Thymus (tissue), 11 donors: ENCODE measurements at regions not wholly inside any gene's neighbourhood (a gene's known extent, or its start where the extent isn't known, plus 50 kb on each side); places are given as distances from the start of the nearest gene placed in this dataset.

Source experiments
- DNase-seq, 9 donors: peaks; one replicate each; pipeline ENCODE4 v3.0.0-alpha.2; 2013; ENCODE audit warnings: low spot score in 9 of 9, low read depth in 6 of 9, missing footprints in 1 of 9
- H3K27ac ChIP-seq, 2 donors: one replicate each; pipeline ENCODE4 v1.5.1; 2013; ENCODE audit warnings: control low read depth in 1 of 2, low read depth in 1 of 2, low read length in 1 of 2, mild to moderate bottlenecking in 1 of 2, moderate library complexity in 1 of 2
- H3K27me3 ChIP-seq, 2 donors: one replicate each; pipeline ENCODE4 v1.5.1; 2013; ENCODE audit warnings: low read length in 1 of 2; ENCODE audit not compliant: control insufficient read depth in 2 of 2, insufficient read depth in 1 of 2
- H3K36me3 ChIP-seq, 2 donors: one replicate each; pipeline ENCODE4 v1.5.1; 2013; ENCODE audit warnings: low read length in 1 of 2, mild to moderate bottlenecking in 1 of 2, moderate library complexity in 1 of 2; ENCODE audit not compliant: control insufficient read depth in 2 of 2, insufficient read depth in 2 of 2
- H3K4me1 ChIP-seq, 2 donors: one replicate each; pipeline ENCODE4 v1.5.1; 2013; ENCODE audit warnings: low read length in 2 of 2; ENCODE audit not compliant: control insufficient read depth in 2 of 2, insufficient read depth in 2 of 2
- H3K4me3 ChIP-seq, 2 donors: one replicate each; pipeline ENCODE4 v1.5.1; 2013; ENCODE audit warnings: low read length in 2 of 2, control low read depth in 1 of 2, mild to moderate bottlenecking in 1 of 2
- H3K9me3 ChIP-seq, 2 donors: one replicate each; pipeline ENCODE4 v1.5.1; 2013; ENCODE audit warnings: low read length in 1 of 2, mild to moderate bottlenecking in 1 of 2; ENCODE audit not compliant: control insufficient read depth in 2 of 2, insufficient read depth in 1 of 2
- WGBS: extraction: QIAGEN DNeasy Blood & Tissue Kit; methylation state at CpG from one replicate; pipeline ENCODE4 v1.1.7; 2013; 5-methylcytosine and 5-hydroxymethylcytosine counted together
- donor health status: healthy.

DNA sequence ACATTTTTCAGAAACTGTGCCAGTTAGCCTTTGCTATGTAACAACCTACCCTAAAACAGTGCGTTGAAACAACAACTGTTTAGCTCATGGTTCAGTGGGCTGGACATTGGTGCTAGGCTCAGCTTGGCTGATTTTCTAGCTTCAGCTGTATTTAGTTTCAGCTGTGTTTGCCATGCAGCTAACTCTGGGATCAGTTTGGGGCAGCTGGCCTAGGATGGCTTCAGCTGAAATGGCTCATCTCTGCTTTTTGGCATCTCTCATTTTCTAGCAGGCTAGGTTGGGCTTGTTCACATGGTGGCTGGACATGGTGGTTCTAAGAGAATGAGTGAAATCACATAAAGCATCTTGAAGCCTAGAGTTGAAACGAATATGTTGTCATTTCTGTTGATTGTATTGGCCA is 464.2 kb downstream of the QKI start:
- no peak for DNase-seq
- WGBS, result 84% methylated on average over 2 of the region's 2 CpGs
- no peaks in the 10 kb centered on the region for H3K4me1 ChIP-seq
- no peak overlapping the region for H3K4me3 ChIP-seq
- H3K9me3 ChIP-seq, result no peaks in the 10 kb centered on the region
- no peaks in the 10 kb centered on the region for H3K27me3 ChIP-seq
- no peak overlapping the region for H3K27ac ChIP-seq
- H3K36me3 ChIP-seq, result no peaks in the 10 kb centered on the region

GRCh38 chr6:163877877-163878639 is 463.5 kb downstream of the QKI start:
- H3K27me3 ChIP-seq, result no peaks in the 10 kb centered on the region
- no peak overlapping the region for H3K27ac ChIP-seq
- no peaks in the 10 kb centered on the region for H3K36me3 ChIP-seq
- H3K4me3 ChIP-seq, result no peak overlapping the region
- no peak for DNase-seq
- no peaks in the 10 kb centered on the region for H3K9me3 ChIP-seq
- no peaks in the 10 kb centered on the region for H3K4me1 ChIP-seq
- WGBS, result 90% methylated on average over 15 of the region's 15 CpGs

- H3K36me3 ChIP-seq, result no peaks in the 10 kb centered on the region
- no peaks in the 10 kb centered on the region for H3K4me1 ChIP-seq
- no peak overlapping the region for H3K4me3 ChIP-seq
- WGBS, result 94% methylated on average over 3 of the region's 3 CpGs
- H3K27me3 ChIP-seq, result no peaks in the 10 kb centered on the region
- H3K27ac ChIP-seq, result no peak overlapping the region
- DNase-seq, result no peak
- H3K9me3 ChIP-seq, result no peaks in the 10 kb centered on the region
Measured at GRCh38 chr6:163876391-163876790, 461.9 kb downstream of the QKI start.

- H3K36me3 ChIP-seq, result no peaks in the 10 kb centered on the region
- no peak for DNase-seq
- H3K27ac ChIP-seq, result no peak overlapping the region
- no peaks in the 10 kb centered on the region for H3K4me1 ChIP-seq
- 93% methylated on average over 3 of the region's 3 CpGs for WGBS
- H3K27me3 ChIP-seq, result no peaks in the 10 kb centered on the region
- no peak overlapping the region for H3K4me3 ChIP-seq
- H3K9me3 ChIP-seq, result no peaks in the 10 kb centered on the region
Measured at GRCh38 chr6:163874784-163875183, 460.3 kb downstream of the QKI start.

GRCh38 chr6:163872335-163872734 is 457.8 kb downstream of the QKI start:
- no peaks in the 10 kb centered on the region for H3K36me3 ChIP-seq
- no peak overlapping the region for H3K4me3 ChIP-seq
- H3K27me3 ChIP-seq, result peaks cover 0 to 2% of the 10 kb centered on the region in 2 donors
- DNase-seq, result no peak
- H3K27ac ChIP-seq, result no peak overlapping the region
- H3K9me3 ChIP-seq, result no peaks in the 10 kb centered on the region
- no peaks in the 10 kb centered on the region for H3K4me1 ChIP-seq
- WGBS, result 92% methylated on average over 6 of the region's 6 CpGs

GRCh38 chr6:163871616-163872015 is 457.1 kb downstream of the QKI start:
- 86% methylated on average over 1 of the region's 1 CpG for WGBS
- Histone ChIP-seq H3K27me3 (peaks cover 0 to 3% of the 10 kb centered on the region in 2 donors), H3K9me3 (no peaks in the 10 kb centered on the region), H3K4me3 (no peak overlapping the region), H3K4me1 (no peaks in the 10 kb centered on the region), H3K36me3 (no peaks in the 10 kb centered on the region), H3K27ac (no peak overlapping the region)
- no peak for DNase-seq

DNA sequence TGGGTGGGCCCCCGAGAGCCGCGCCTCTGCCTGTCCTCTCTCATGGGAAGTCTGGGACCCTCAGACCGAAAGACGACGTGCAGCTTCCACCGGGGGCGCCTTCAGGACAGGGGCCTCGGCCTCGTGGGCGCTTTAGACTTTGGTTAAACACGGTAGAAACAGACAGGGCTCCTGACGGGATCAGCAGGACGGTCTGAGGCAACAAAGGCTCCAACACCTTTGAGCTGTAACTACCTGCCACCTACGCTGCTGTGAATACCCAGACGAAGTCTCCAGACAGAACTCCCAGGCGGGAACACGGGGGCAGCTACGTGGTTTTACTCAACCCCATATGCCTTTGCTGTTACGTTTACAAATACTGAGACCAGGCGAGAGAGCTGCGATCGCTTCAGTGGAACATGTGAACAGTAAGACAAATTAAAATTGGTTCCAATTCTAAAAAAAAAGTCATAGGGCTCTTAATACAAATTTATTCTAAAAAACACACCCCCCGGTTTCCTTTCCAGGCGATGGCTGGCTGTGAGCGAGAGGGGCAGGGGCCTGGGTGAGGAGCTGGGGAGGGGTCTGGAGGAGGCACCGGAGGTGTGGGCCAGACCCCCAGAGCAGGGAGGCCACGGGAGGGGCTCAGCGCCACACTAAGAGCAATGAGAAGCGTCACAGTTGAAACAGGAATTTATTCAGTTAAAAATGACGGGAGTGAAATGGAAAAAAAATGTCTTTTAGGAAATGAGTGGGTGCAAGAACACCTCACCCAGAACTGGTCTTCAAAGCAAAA is 453.2 kb downstream of the QKI start:
- DNase-seq, result no peak
- H3K4me3 ChIP-seq, result no peak overlapping the region
- H3K9me3 ChIP-seq, result no peaks in the 10 kb centered on the region
- H3K36me3 ChIP-seq, result no peaks in the 10 kb centered on the region
- no peak overlapping the region for H3K27ac ChIP-seq
- H3K4me1 ChIP-seq, result no peaks in the 10 kb centered on the region
- 76% methylated on average over 31 of the region's 31 CpGs for WGBS
- H3K27me3 ChIP-seq, result peaks cover 0 to 3% of the 10 kb centered on the region in 2 donors

DNA sequence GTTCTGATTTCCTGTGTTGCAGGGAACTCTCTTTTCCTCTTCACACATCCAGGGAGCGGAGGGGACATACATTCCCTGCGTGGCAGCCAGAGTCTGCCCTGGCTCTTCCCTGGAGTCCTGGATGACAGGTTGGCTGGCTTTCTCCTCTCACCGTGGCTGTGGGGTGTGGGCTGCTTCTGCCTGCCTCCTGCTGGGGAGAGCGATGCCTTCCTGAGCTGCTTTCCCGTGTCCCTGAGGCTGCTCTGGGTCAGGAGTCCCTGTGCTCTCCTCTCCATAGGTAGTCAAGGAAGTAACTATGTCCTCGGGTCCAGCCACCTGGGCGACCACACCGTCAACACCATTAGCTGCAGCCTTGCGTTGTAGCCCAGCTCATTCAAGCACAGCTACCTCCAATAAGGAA is 451.7 kb downstream of the QKI start:
- H3K36me3 ChIP-seq, result no peaks in the 10 kb centered on the region
- H3K9me3 ChIP-seq, result no peaks in the 10 kb centered on the region
- no peak for DNase-seq
- no peaks in the 10 kb centered on the region for H3K4me1 ChIP-seq
- no peak overlapping the region for H3K4me3 ChIP-seq
- 78% methylated on average over 9 of the region's 9 CpGs for WGBS
- H3K27me3 ChIP-seq, result peaks cover 0 to 4% of the 10 kb centered on the region in 2 donors
- H3K27ac ChIP-seq, result no peak overlapping the region

DNA sequence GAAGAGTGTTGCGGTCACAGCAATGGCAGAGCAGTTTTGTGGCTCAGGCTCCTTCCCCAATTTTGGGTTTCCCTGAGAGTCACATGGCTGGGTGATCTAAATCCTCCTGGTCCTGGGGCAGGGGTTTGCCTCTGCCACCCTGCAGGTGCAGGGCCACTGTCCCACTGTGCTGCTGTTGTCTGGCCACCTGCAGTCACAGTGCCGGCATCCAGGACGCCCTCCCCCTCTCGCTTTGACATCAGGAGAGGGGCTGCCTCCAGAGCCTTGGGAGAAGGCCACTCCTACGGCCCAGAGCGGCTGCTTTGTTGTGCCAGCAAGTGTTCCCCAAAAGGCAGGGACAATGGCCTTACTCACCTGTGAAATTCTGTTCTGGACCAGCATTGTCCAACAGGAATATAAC is 449.0 kb downstream of the QKI start:
- H3K9me3 ChIP-seq, result no peaks in the 10 kb centered on the region
- no peak overlapping the region for H3K4me3 ChIP-seq
- H3K27ac ChIP-seq, result no peak overlapping the region
- no peaks in the 10 kb centered on the region for H3K4me1 ChIP-seq
- 95% methylated on average over 6 of the region's 6 CpGs for WGBS
- peaks cover 0 to 8% of the 10 kb centered on the region in 2 donors for H3K27me3 ChIP-seq
- no peaks in the 10 kb centered on the region for H3K36me3 ChIP-seq
- DNase-seq, result no peak
